IMR-90 (cell line): ENCODE measurements at regions not wholly inside any gene's neighbourhood (a gene's known extent, or its start where the extent isn't known, plus 50 kb on each side); places are given as distances from the start of the nearest gene placed in this dataset.

ENCODE experiments used
- ATAC-seq: fragments of 200-7000 bp; cut with Tn5 transposase; 2 replicates; pipeline ENCODE4 v1.9.1; 2020; ENCODE audit warnings: low read depth, mild to moderate bottlenecking, moderate library complexity
- BruUV-seq: library from RNA; stranded (reverse); fragments of 400-500 nt; replicated peaks from 2 replicates; lab custom pipeline; 2021; lab: Mats Ljungman, UMichigan
- CTCF ChIA-PET: fragments of 300-600 bp; formaldehyde crosslinking; extraction: SDS; loops from one replicate; lab custom pipeline; 2021; ENCODE audit warnings: antibody characterized with exemption; lab: Yijun Ruan, JAX
- POLR2A ChIA-PET: fragments of 300-600 bp; sonication (Branson Sonifier 250); formaldehyde crosslinking; loops from one replicate; lab custom pipeline; 2022; ENCODE audit warnings: antibody characterized with exemption; ENCODE audit not compliant: unreplicated experiment; lab: Charles Lee
- DNase-seq: peaks from one replicate; pipeline ENCODE4 v3.0.0; 2013
- H2AFZ ChIP-seq: replicated peaks from 2 replicates; pipeline ENCODE3; 2013; ENCODE audit warnings: low read length, mild to moderate bottlenecking; ENCODE audit not compliant: poor library complexity
- H2AK5ac ChIP-seq: 2 replicates; pipeline ENCODE4 v1.6.1; 2013; ENCODE audit warnings: low read depth, low read length, inconsistent platforms
- H2AK9ac ChIP-seq: replicated peaks from 2 replicates; pipeline ENCODE3; 2013; ENCODE audit warnings: mild to moderate bottlenecking, low read depth, low read length, moderate library complexity; ENCODE audit not compliant: poor library complexity
- H2BK120ac ChIP-seq: 2 replicates; pipeline ENCODE4 v1.6.1; 2013; ENCODE audit warnings: low read depth, low read length, inconsistent platforms
- H2BK15ac ChIP-seq: 3 replicates; pipeline ENCODE4 v1.6.1; 2013; ENCODE audit warnings: low read depth, low read length, inconsistent platforms
- H2BK20ac ChIP-seq: 2 replicates; pipeline ENCODE4 v1.6.1; 2013; ENCODE audit warnings: low read depth, mild to moderate bottlenecking, inconsistent platforms, low read length, moderate library complexity
- H2BK5ac ChIP-seq: 2 replicates; pipeline ENCODE4 v1.6.1; 2013; ENCODE audit warnings: mild to moderate bottlenecking, low read depth, low read length, inconsistent platforms; ENCODE audit not compliant: poor library complexity, severe bottlenecking
- H3K14ac ChIP-seq: replicated peaks from 2 replicates; pipeline ENCODE4 v1.6.1; 2013; ENCODE audit warnings: low read depth, low read length, inconsistent platforms
- H3K18ac ChIP-seq: 2 replicates; pipeline ENCODE4 v1.6.1; 2013; ENCODE audit warnings: low read depth, low read length, control low read depth
- H3K23ac ChIP-seq: 2 replicates; pipeline ENCODE4 v1.6.1; 2013; ENCODE audit warnings: low read depth, low read length, inconsistent platforms
- H3K27ac ChIP-seq: 2 replicates; pipeline ENCODE4 v1.5.1; 2013; ENCODE audit warnings: mild to moderate bottlenecking, control low read depth, low read length; ENCODE audit not compliant: insufficient read depth
- H3K27me3 ChIP-seq: 2 replicates; pipeline ENCODE4 v1.6.1; 2013; ENCODE audit warnings: low read length; ENCODE audit not compliant: control insufficient read depth, insufficient read depth
- H3K36me3 ChIP-seq: 2 replicates; pipeline ENCODE4 v1.6.1; 2013; ENCODE audit warnings: low read length, mixed read lengths; ENCODE audit not compliant: control insufficient read depth, insufficient read depth
- H3K4ac ChIP-seq: 2 replicates; pipeline ENCODE4 v1.6.1; 2013; ENCODE audit warnings: low read depth, low read length, inconsistent platforms
- H3K4me1 ChIP-seq: 2 replicates; pipeline ENCODE4 v1.6.1; 2013; ENCODE audit warnings: low read length, mixed read lengths; ENCODE audit not compliant: control insufficient read depth, insufficient read depth
- H3K4me2 ChIP-seq: 2 replicates; pipeline ENCODE4 v1.6.1; 2013; ENCODE audit warnings: low read depth, mild to moderate bottlenecking, control low read depth, low read length, moderate library complexity
- H3K4me3 ChIP-seq: 2 replicates; pipeline ENCODE4 v1.5.1; 2013; ENCODE audit warnings: low read depth, mild to moderate bottlenecking, control low read depth, low read length, moderate library complexity; ENCODE audit not compliant: insufficient read depth
- H3K56ac ChIP-seq: 2 replicates; pipeline ENCODE4 v1.6.1; 2013; ENCODE audit warnings: low read length, inconsistent platforms; ENCODE audit not compliant: insufficient read depth; ENCODE audit errors: extremely low read depth
- H3K79me1 ChIP-seq, 2 experiments: 2 replicates each; pipeline ENCODE4 v1.6.1; 2013; ENCODE audit warnings: low read length in 2 of 2, inconsistent platforms in 1 of 2, low read depth in 1 of 2
- H3K9ac ChIP-seq: 2 replicates; pipeline ENCODE4 v1.6.1; 2013; ENCODE audit warnings: low read depth, low read length, control low read depth
- H3K9me1 ChIP-seq: 2 replicates; pipeline ENCODE4 v1.6.1; 2013; ENCODE audit warnings: low read length, inconsistent platforms; ENCODE audit not compliant: insufficient read depth
- H3K9me3 ChIP-seq: 2 replicates; pipeline ENCODE4 v1.6.1; 2013; ENCODE audit warnings: low read length; ENCODE audit not compliant: control insufficient read depth, insufficient read depth
- H4K20me1 ChIP-seq: 2 replicates; pipeline ENCODE4 v1.6.1; 2013; ENCODE audit warnings: low read length, inconsistent platforms; ENCODE audit not compliant: insufficient read depth
- H4K5ac ChIP-seq: 2 replicates; pipeline ENCODE4 v1.6.1; 2013; ENCODE audit warnings: mild to moderate bottlenecking, low read depth, low read length, control low read depth
- H4K8ac ChIP-seq, 2 experiments: 2 replicates each; pipeline ENCODE4 v1.6.1; 2013; ENCODE audit warnings: low read depth in 2 of 2, low read length in 2 of 2, control low read depth in 1 of 2, inconsistent platforms in 1 of 2
- H4K91ac ChIP-seq: 2 replicates; pipeline ENCODE4 v1.6.1; 2013; ENCODE audit warnings: low read depth, low read length, inconsistent platforms; ENCODE audit not compliant: insufficient read depth
- CEBPB ChIP-seq: IDR thresholded peaks from 2 replicates; pipeline ENCODE4 v1.6.1; 2012; ENCODE audit warnings: low read depth, low read length, improper control_type of control experiment
- MAFK ChIP-seq: IDR thresholded peaks from 2 replicates; pipeline ENCODE4 v1.6.1; 2012; ENCODE audit warnings: low read depth, low read length, improper control_type of control experiment
- NFE2L2 ChIP-seq: fragments of 150-350 bp; IDR thresholded peaks from 2 replicates; pipeline ENCODE4 v1.6.1; 2016; ENCODE audit warnings: low read depth, mild to moderate bottlenecking, low read length
- RAD21 ChIP-seq: IDR thresholded peaks from 2 replicates; pipeline ENCODE4 v1.6.1; 2012; ENCODE audit warnings: low read length, improper control_type of control experiment
- RFX5 ChIP-seq: IDR thresholded peaks from 2 replicates; pipeline ENCODE4 v1.8.0; 2012; ENCODE audit warnings: low read depth, mild to moderate bottlenecking, low read length, moderate library complexity
- dilution Hi-C: fragments of 300-500 bp; cut with HindIII; formaldehyde crosslinking; loops from one replicate; pipeline ENCODE4 v1.14.3; 2018; ENCODE audit warnings: low sequenced_read_pairs; ENCODE audit not compliant: unreplicated experiment
- in situ Hi-C: fragments of 300-500 bp; cut with MboI; formaldehyde crosslinking; loops from 3 replicates; pipeline ENCODE4 v1.14.3; 2019; ENCODE audit warnings: low sequenced_read_pairs, inconsistent platforms, mixed read lengths
- intact Hi-C: fragments of 100-400 bp; cut with micrococcal nuclease; formaldehyde crosslinking; loops from 2 replicates; pipeline ENCODE4 v1.10.0; 2022

DNA sequence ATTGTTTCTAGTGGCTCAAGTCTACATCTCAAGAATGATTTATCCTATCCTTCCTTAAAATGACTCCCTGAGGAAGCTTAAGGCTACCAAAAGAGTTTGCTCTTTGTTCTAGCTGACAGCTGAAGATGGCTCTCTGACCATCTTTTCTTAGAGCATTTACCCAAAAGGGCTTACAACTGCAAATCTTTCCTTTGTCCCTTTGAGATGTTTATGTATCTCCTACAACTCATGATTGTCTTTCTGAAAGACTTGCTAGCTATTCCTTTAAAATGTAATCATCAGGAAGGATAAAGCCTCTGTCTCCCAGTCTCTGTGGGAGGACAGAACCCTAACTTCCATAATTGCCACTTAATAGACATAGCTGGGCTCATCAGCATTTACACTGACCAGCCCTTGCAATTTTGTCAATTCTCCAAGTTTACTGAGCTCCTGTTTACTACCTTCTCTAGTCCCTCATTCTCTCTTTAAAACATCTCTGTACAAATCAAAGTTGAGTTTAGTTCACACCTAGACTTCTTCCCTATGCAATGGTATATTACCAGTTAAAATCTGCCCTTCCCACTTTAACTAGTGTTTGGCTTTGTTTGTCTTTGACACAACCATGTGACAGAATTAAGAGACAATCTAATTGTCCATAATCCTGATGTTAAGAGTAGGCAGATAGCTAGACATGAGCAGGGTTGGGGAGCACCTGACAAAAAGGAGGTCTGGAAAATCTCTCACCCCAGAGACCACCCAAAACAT is 188.2 kb downstream of the PTH2R start:
- Histone ChIP-seq H3K56ac (no peak overlapping the region), H4K20me1 (no peaks in the 10 kb centered on the region), H3K14ac (no peak overlapping the region), H3K4ac (no peak overlapping the region), H2BK15ac (no peak overlapping the region), H2BK20ac (no peak overlapping the region), H4K91ac (no peak overlapping the region), H3K4me2 (no peak overlapping the region), H3K27ac (no peak overlapping the region), H3K36me3 (no peaks in the 10 kb centered on the region), H2BK120ac (no peak overlapping the region), H4K8ac (no peak overlapping the region), H3K18ac (no peak overlapping the region), H3K9me1 (no peaks in the 10 kb centered on the region), H4K5ac (no peak overlapping the region), H2BK5ac (no peak overlapping the region), H3K4me1 (no peaks in the 10 kb centered on the region), H2AK9ac (no peak overlapping the region), H3K27me3 (no peaks in the 10 kb centered on the region), H3K79me1 (no peaks in the 10 kb centered on the region), H3K23ac (no peak overlapping the region), H2AFZ (no peak overlapping the region), H3K9ac (no peak overlapping the region), H3K4me3 (no peak overlapping the region), H2AK5ac (no peak overlapping the region), H3K9me3 (peaks cover 24% of the 10 kb centered on the region)
- CTCF ChIA-PET, result no interaction called here
- POLR2A ChIA-PET, result no interaction called here
- DNase-seq (no peak), ATAC-seq (no peak)
- dilution Hi-C loops, result no loop called here
- in situ Hi-C loops, result no loop called here
- intact Hi-C loops, result no loop called here
- no TSS peak for BruUV-seq
- no peak for TF ChIP-seq RAD21
- no peak for TF ChIP-seq MAFK
- TF ChIP-seq RFX5, result no peak
- TF ChIP-seq CEBPB, result no peak
- no peak for TF ChIP-seq NFE2L2
